Activated effector memory CD4-positive, alpha-beta T cell treated with Interleukin-2 at 50 U/mL for 16 hours (primary cell): ENCODE measurements at regions not wholly inside any gene's neighbourhood (a gene's known extent, or its start where the extent isn't known, plus 50 kb on each side); places are given as distances from the start of the nearest gene placed in this dataset.
"Not testable (repeated sequence)": the region's sequence is repeated elsewhere in the genome, so short reads cannot be mapped to it uniquely, and the experiment has no call there.

Source experiments
- DNase-seq: peaks from one replicate; pipeline ENCODE4 v3.0.0-alpha.2; 2020

DNA sequence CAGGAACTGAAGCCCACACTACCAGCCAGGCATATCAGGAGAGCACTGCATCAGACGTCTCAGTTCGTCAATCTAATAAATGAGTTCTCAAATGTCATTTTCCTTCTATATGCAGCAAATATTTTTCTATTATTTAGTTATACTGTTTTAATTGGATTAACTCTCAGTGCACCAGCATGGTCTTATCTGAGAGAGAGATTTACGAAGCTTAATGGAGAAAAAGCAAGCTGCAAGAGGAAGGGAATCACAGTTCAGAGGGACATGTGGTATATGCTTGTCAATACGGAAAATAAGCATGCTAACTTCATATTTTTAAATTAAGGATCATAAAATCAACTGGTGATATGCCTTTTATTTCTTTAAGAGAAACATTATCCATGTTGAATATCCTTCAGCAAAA is 213.1 kb upstream of the NECTIN3 start:
- no peak for DNase-seq

GRCh38 chr3:110859336-110859735 is 212.3 kb upstream of the NECTIN3 start:
- DNase-seq = no peak

GRCh38 chr3:110859993-110860392 is 211.6 kb upstream of the NECTIN3 start:
- DNase-seq = no peak

DNA sequence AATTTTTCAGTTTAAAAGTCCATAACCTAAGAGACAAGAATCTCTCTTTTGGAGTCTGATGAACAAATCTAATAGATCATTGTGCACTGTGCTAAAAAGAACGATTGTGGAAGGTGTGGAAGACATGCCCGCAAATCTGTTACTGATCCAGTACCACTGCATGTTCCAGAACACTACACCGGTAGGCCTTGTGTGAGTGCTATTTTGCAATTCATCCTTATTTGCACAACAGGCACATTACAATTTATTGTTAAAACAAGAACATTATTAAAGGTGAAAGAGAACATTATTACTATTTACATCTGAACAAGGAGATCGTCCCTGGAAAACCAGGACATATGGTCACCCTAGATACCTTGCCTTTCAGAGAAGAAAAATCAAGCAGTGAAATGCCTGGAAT is 205.7 kb upstream of the NECTIN3 start:
- DNase-seq = no peak

DNA sequence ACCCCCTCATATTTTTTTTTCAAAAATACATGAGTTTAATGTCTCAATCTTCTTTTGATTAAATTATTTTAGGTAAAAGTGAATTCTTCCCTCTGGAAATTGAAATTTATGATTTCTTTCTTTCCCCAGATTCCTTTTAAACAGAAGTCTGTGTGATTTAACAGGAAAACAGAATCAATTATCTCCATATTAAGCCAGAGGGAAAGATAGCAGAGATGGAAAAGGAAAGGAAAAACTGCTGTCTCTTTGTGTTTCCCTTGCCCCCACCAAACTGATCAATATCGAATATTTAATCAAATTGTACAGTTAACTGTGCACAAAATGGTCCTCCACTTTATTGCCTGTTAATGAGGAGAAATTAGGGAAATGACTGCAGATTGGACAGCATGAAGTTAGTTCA is 203.5 kb upstream of the NECTIN3 start:
- no peak for DNase-seq

DNA sequence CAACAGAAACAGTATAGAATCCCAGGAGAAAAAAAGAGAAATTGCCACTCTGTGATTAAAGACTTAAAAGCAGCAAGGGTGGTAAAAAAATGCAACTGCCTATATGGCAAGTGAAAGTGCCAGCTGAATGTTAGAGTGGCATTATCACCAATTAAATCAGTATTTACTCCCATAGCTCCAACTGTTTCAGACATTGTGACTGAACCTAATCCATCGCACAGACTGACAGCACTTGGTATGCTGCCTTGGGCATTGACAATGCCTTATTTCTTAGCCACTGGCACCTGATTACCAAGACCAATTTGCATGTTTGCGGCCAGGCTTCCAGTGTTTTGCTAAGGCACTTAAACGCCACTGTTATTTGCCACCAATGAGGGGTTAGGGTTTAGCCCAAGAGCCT is 201.9 kb upstream of the NECTIN3 start:
- DNase-seq = no peak

DNA sequence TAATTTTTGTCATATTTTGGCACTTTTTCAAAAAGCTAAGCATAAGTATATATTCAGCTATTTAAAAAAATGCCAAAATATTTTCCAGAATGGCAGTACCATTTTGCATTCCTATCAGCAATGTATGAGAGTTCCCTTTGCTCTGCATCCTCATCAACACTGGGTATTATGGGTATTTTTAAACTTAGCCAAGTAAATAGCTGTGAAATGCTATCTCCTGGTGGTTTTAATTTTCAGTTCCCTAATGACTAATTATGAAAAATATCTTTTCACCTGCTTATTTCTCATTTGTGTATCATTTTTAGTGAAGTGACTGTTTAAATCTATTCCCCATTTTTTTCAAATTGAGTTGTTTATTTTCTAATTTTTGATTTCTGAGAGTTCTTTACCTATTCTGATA is 199.7 kb upstream of the NECTIN3 start:
- DNase-seq = no peak

DNA sequence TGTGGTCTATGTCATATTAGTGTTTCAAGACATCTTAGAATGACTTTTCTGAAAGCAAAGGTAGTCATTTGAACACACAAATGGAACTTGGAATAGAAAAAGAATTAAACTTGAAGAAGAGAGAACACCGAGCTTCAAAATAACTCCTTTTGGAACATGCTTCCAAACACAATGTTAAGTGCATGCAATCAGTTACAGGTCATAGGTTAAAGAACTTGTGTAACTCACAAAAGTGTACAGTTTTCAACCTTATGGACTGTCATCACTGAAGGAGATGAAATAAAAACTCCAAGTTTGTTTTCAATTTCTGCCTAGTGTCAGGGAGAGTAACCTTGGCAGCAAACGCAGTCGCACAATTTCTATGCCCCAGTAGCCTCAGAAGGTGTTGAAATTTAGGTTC is 192.9 kb upstream of the NECTIN3 start:
- DNase-seq = no peak

DNA sequence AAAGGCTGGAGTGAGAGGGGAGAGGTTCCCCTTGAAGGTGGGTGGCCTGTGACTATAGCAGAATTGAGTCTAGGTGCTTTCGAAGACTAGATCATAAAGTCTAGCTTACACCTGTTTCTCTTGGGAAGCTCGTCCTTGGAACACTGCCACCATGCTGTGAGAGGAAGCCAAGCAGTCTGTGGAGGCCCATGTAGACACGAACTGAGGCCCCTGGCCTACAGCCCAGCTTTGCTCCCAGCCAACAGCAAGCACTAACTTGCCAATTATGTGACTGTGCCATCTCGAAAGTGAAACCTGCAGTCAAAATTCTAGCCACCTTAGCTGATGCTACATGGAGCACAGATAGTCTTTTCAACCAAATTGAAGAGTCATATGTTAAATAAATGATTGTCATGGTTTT is 190.5 kb upstream of the NECTIN3 start:
- no peak for DNase-seq

- DNase-seq = no peak
These were observed 185.3 kb upstream of the NECTIN3 start for GRCh38 chr3:110886222-110886893.

DNA sequence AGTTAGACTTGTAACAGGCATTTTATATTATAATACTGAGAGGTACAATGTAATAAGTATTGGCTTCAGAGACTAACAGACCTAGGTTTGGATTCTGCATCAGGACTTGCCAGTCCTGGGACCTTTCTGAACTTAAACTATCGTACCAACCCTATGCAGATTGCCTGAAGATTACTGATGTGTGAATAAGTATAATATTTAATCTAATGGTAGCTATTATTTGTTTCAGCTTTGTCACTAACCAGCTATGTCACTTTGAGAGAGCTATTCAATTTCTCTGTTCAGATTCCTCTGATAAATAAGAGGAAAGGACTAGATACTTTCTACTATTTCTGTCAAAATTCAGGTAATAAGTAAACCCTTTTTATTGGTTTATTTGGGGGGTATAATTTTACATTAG is 184.4 kb upstream of the NECTIN3 start:
- DNase-seq = no peak

DNA sequence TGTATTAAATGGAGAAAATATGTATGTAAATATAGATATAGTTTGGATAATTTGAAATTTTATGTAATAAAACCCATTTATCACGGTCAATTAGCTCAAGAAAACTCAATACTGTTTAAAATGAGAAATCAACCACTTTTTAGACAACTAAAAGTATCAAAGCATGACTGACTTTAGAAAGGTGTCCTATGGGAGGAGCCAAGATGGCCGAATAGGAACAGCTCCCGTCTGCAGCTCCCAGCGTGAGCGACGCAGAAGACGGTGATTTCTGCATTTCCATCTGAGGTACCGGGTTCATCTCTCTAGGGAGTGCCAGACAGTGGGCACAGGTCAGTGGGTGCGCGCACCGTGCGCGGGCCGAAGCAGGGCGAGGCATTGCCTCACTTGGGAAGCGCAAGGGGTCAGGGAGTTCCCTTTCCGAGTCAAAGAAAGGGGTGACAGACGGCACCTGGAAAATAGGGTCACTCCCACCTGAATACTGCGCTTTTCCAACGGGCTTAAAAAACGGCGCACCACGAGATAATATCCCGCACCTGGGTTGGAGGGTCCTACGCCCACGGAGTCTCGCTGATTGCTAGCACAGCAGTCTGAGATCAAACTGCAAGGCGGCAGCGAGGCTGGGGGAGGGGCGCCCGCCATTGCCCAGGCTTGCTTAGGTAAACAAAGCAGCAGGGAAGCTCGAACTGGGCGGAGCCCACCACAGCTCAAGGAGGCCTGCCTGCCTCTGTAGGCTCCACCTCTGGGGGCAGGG is 182.8 kb upstream of the NECTIN3 start:
- DNase-seq = not testable (repeated sequence)

DNA sequence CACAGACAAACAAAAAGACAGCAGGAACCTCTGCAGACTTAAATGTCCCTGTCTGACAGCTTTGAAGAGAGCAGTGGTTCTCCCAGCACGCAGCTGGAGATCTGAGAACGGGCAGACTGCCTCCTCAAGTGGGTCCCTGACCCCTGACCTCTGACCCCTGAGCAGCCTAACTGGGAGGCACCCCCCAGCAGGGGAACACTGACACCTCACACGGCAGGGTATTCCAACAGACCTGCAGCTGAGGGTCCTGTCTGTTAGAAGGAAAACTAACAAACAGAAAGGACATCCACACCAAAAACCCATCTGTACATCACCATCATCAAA is 182.3 kb upstream of the NECTIN3 start:
- DNase-seq = not testable (repeated sequence)

- DNase-seq = no peak
These were observed 177.0 kb upstream of the NECTIN3 start for GRCh38 chr3:110894574-110894973.

DNA sequence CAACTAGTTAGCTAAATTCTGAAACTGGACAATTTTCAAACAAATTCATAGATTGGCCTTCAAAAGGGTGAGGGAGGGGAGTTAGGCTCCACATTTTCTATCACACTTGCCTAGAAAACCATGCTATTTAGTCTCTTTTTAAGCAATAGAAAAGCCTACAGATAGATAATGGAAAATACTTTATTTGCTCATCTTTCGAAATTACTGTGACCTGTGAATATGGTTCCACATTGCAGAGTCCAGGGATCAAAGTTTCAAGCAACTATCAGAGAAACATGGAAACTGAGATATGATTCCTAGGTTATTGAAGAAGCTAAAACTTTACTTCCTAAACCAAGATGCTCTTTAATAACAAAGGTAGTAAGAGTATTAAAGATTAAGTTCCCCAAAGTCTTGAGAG is 176.6 kb upstream of the NECTIN3 start:
- DNase-seq = no peak

GRCh38 chr3:110897046-110897445 is 174.6 kb upstream of the NECTIN3 start:
- no peak for DNase-seq

- no peak for DNase-seq
These were observed 171.0 kb upstream of the NECTIN3 start for GRCh38 chr3:110900576-110900975.

DNA sequence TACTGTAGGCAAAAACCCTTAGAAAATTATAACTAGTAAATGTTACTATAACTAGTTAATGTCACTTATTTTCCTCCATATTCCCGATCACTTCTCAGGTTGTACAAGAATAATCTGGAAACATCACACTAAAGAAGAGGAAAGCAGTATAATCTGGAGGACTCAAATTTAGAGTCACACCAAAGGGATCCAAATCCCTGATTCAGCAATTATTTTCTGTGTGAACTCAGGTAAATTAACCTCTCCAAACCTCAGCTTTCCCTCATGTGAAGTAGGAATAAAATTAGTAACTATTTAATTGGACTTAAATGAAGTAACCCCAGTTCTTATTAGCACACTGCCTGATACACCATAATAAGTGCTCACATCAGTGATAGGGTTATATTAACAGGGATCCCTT is 170.1 kb upstream of the NECTIN3 start:
- no peak for DNase-seq

- DNase-seq = no peak
These were observed 169.0 kb upstream of the NECTIN3 start for GRCh38 chr3:110902453-110903085.

DNA sequence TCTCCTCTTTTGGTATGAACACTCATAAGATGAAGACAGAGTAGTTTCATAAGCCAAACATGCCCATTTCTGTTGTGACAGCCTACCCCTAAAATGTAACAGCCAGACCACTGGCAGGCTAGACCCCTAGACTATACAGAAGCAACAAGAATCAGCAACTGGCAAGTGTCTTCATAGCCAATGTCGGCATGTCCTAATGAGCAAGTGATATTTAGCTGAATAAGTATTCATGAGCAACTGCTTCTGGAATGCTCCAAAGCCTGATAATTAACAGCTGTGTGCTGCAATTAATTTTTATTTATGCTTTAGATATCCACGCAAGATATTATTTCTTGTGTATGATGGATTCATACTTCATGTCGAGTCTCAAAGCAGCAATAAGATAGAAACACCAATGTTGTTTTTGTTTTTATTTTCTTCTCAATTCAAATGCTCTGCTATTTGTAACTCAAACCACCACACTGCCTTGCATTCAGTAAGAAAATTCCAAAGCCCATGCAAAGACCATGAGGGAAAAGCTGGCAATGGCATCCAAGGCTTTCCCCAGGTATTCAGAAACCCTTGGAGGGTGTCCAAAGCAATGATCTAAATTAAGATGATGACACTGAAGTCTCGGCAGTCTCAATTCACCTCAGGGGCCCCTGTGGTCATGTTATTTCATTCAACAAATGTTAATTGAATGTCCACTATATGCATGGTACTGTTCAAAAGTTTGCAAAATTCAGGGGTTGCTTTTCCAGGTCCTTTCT is 167.7 kb upstream of the NECTIN3 start:
- no peak for DNase-seq

DNA sequence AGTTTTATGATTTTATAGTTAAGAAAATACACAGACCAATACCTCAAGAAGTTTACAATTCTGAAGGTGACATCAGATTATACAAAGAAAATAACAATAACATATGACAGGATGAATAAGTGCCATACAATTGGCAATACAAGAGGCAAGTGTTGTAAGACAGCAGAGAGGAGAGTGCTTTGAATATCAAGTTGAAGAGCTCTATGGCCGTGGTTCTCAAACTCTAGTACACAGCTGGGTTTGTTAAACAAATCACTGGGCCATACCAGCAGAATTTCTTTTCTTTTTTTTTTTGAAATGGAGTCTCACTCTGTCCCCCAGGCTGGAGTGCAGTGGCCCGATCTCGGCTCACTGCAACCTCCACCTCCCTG is 167.1 kb upstream of the NECTIN3 start:
- DNase-seq = no peak

GRCh38 chr3:110905121-110905520 is 166.5 kb upstream of the NECTIN3 start:
- DNase-seq = no peak

DNA sequence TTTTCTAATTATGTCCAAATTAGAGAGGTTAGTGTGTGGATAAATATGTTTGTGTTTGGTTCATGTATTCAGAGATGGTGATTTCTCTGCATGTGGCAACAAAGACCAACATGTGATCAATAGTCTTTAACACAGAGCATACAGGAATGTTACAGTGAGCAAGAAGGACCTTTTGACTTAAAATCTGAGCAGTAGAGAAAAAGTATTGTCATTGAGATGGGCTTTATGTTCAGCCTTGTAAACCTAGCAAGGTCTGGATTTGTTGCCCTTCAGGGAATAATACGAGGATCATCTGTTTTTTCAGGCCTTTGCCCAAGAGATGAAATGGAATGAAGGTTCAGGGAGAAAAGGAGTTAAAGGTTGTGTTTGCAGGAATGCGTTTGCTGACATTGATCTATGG is 161.8 kb upstream of the NECTIN3 start:
- DNase-seq = no peak
